GM12874 (cell line): ENCODE measurements at regions not wholly inside any gene's neighbourhood (a gene's known extent, or its start where the extent isn't known, plus 50 kb on each side); places are given as distances from the start of the nearest gene placed in this dataset.

Experiments used
- TF ChIP-seq, protein P1 (sequence below): IDR thresholded peaks from 2 replicates; pipeline ENCODE4 v1.5.1; 2011; ENCODE audit warnings: low read depth, mild to moderate bottlenecking, control low read depth, low read length, moderate library complexity; ENCODE audit not compliant: insufficient read depth

DNA sequence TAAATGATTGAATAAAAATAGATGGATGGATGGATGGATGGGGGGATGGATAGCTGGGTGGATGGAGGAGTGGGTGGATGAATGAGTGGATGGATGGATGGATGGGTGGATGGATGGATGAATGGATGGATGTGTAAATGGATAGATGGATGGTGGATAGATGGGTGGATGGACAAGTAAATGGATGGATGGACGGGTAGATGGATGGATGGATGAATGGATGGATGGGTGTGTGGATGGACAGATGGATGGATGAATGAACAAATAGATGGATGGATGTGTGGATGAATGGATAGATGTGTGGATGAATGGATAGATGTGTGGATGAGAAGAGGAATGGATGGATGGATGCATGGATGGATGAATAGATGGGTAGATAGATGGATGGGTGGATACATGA lies 490.8 kb downstream of the VRK1 start:
- TF ChIP-seq, protein P1, sequence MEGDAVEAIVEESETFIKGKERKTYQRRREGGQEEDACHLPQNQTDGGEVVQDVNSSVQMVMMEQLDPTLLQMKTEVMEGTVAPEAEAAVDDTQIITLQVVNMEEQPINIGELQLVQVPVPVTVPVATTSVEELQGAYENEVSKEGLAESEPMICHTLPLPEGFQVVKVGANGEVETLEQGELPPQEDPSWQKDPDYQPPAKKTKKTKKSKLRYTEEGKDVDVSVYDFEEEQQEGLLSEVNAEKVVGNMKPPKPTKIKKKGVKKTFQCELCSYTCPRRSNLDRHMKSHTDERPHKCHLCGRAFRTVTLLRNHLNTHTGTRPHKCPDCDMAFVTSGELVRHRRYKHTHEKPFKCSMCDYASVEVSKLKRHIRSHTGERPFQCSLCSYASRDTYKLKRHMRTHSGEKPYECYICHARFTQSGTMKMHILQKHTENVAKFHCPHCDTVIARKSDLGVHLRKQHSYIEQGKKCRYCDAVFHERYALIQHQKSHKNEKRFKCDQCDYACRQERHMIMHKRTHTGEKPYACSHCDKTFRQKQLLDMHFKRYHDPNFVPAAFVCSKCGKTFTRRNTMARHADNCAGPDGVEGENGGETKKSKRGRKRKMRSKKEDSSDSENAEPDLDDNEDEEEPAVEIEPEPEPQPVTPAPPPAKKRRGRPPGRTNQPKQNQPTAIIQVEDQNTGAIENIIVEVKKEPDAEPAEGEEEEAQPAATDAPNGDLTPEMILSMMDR: no peak

DNA sequence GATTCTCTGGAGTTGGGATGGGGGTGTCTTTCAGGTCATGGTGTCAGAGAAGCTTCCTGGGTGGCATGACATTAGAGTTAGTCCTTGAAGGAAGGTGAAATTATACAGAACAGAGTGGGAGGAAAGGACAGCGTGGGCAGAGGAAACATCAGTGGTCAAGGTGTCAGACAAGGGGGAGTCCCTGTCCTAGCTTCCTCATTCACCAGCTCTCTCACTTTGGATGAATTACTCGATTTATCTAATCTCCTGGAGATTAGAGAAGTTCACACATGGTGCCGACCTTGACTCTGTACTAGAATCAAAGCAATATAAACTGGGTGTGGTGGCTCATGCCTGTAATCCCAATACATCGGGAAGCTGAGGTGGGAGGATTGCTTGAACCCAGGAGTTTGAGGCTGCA lies 492.9 kb downstream of the VRK1 start:
- TF ChIP-seq, protein P1: no peak

DNA sequence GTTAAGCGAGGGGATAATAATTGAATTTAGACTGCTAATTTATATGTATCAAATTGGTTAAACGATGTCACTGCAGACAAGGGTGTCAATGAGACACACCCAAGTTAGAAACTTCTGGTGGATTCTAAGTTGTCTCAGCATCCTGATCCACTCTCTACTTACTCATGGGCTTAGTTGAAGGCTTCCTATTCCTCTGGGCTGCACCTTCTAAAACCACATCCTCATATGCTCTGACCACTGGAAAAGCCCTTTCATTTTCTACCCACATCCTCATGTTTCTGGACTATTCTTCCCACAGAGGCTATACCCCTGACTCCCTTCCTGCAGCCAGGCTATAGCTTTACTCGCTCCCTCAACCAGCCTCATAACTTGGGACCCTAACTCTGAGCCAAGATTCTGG lies 493.8 kb downstream of the VRK1 start:
- TF ChIP-seq, protein P1: no peak

DNA sequence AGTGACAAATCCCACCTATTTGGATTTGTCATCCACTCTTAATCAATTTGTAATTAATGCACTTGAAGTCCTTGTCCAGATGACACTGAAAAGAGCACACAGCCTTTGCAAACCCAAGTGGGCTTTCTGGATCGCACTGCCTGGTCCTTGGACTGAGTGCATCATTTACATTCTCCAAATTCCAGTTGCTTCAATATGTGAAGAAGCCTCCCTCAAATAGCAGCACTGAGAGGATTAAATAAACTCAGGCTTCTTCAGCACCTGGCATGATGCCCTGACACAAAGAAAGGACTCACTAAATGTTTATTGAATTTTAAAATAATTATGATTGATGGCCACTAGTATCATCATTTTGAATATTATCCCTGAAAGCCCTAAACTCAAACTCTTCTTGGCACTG lies 496.5 kb downstream of the VRK1 start:
- TF ChIP-seq, protein P1: no peak

DNA sequence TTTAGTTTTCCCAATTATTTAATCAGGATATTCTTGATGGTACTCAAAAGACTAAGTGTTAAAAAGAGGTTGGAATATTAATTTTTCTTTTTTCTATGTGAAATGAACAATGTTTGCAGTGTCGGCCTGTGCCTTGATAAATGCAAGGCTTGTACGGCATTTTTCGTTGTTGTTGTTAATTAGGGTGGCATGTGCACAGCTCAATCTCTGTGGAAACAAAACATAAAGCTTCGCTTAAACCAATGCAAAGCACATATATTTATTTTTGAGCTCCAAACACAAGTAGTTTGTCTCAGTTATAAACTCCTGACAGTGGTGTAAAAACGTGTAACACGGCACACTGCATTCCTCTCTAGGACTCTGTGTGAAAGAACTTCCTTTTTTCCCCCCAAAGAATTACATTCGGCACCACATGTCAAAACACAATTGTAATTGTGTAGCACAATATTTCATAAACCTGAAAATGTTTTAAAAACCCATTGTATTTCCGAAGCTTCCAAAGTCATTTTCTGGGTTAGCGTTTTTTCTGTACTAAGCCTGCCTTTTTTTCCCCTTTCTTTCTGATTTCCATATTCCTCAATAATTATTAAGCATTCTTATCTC lies 498.0 kb downstream of the VRK1 start:
- TF ChIP-seq, protein P1: no peak

DNA sequence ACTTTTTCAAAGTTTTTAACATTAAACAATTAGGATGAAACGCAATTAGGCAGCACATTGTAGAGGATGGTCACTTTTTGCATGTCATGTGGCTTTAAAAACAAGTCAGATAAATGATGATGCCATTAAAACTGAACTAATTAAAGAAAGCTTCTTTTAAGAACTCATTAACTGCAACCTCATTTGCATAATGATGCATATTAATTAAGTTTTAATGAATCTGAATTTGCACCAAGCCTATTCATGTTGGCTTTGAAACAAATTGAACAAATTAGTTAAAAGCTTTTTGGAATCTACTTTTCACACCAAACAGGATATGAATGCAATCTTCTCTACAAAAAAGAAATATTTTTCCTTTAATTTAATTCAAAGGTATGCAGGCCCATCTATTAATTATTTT lies 499.0 kb downstream of the VRK1 start:
- TF ChIP-seq, protein P1: no peak

DNA sequence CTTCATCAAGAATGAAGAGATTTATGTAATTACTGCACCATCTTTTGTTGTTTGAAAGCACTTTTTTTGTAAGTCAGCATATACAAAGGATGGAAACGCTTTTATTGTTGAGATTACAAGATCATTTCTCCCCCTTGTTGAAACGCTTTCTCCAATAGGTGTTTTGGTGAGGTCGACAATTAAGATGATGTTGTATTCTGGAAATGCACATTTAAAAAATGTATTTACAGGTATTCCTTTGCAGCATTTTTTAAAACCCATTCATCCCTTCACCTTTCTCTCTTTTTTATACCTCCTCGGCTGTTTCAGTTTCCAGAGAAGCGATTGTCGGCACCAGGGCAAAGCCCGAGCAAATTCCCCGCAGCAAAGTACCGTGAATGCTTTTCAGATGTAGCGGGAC lies 499.9 kb downstream of the VRK1 start:
- TF ChIP-seq, protein P1: no peak

DNA sequence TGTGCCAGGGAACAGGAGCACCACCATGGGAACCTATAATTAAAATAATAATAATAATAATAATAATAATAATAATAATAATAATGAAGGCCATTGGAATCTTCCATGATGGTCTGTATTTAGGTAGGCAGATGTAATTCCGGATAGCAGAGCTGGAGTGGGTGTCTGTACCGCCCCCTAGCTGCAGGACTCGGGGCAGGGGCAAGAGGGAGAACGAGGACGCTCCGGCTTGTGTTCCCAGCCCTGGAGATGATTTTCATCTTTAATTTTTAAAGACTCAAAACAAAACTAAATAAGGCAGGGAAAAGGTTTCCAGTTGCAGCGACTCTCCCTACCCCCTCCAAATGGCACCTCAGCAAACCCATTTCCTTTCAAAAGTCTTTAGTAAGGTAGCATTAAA lies 501.1 kb downstream of the VRK1 start:
- TF ChIP-seq, protein P1: 0 out of 2 replicates have a peak, but pooled peaks have one; percentile 19
